H1 (cell line): ENCODE measurements at regions not wholly inside any gene's neighbourhood (a gene's known extent, or its start where the extent isn't known, plus 50 kb on each side); places are given as distances from the start of the nearest gene placed in this dataset.

ENCODE experiments used
- CTCF ChIA-PET: fragments of 300-600 bp; sonication (Branson Sonifier 250); formaldehyde crosslinking; loops from one replicate; lab custom pipeline; 2021; ENCODE audit not compliant: partially characterized antibody; lab: Charles Lee
- POLR2A ChIA-PET: fragments of 300-600 bp; sonication (Branson Sonifier 250); formaldehyde crosslinking; loops from one replicate; lab custom pipeline; 2021; ENCODE audit warnings: inconsistent platforms; ENCODE audit not compliant: partially characterized antibody; lab: Charles Lee
- DNase-seq, 2 experiments: peaks; one replicate each; pipeline versions ENCODE4 v3.0.0 to v3.0.0-alpha.2; 2010 to 2022; ENCODE audit warnings: low spot score in 2 of 2, low read depth in 1 of 2, mixed read lengths in 1 of 2
- FAIRE-seq: peaks from 2 replicates; lab custom pipeline; 2011; peaks lifted over from hg19 to GRCh38; lab: Jason Lieb, UNC
- H2AFZ ChIP-seq: 2 replicates; pipeline ENCODE4 v1.8.1; 2012; ENCODE audit warnings: low read length, inconsistent platforms
- H2AK5ac ChIP-seq: 2 replicates; pipeline ENCODE4 v1.6.1; 2013; ENCODE audit warnings: low read depth, low read length
- H2BK120ac ChIP-seq: replicated peaks from 2 replicates; pipeline ENCODE3; 2013; ENCODE audit warnings: low read depth, low read length, inconsistent platforms
- H2BK12ac ChIP-seq: 2 replicates; pipeline ENCODE4 v1.6.1; 2013; ENCODE audit warnings: low read depth, low read length
- H2BK15ac ChIP-seq: 2 replicates; pipeline ENCODE4 v1.6.1; 2013; ENCODE audit warnings: low read length
- H2BK20ac ChIP-seq: 2 replicates; pipeline ENCODE4 v1.6.1; 2013; ENCODE audit warnings: low read length
- H2BK5ac ChIP-seq: 2 replicates; pipeline ENCODE4 v1.6.1; 2013; ENCODE audit warnings: low read depth, low read length
- H3K14ac ChIP-seq: 2 replicates; pipeline ENCODE4 v1.6.1; 2013; ENCODE audit warnings: inconsistent platforms; ENCODE audit not compliant: insufficient read length
- H3K18ac ChIP-seq: 2 replicates; pipeline ENCODE4 v1.6.1; 2013; ENCODE audit warnings: low read length; ENCODE audit errors: extremely low read depth
- H3K23ac ChIP-seq: 2 replicates; pipeline ENCODE4 v1.6.1; 2013; ENCODE audit warnings: inconsistent platforms; ENCODE audit not compliant: insufficient read length
- H3K23me2 ChIP-seq: 2 replicates; pipeline ENCODE4 v1.6.1; 2013; ENCODE audit warnings: low read depth, low read length
- H3K27ac ChIP-seq: 2 replicates; pipeline ENCODE4 v1.6.1; 2011; ENCODE audit warnings: low read depth, low read length, inconsistent platforms
- H3K27me3 ChIP-seq, 4 experiments: replicated peaks in 1 of 4; 1 replicate in 1 of 4; 2 replicates in 3 of 4; pipeline versions ENCODE4 v1.6.1 to v1.8.1; 2011 to 2013; ENCODE audit warnings: low read length in 3 of 4, mild to moderate bottlenecking in 3 of 4, inconsistent platforms in 2 of 4, mixed read lengths in 2 of 4, moderate library complexity in 1 of 4; ENCODE audit not compliant: control insufficient read depth in 3 of 4, insufficient read depth in 3 of 4; ENCODE audit errors: extremely low read depth in 1 of 4
- H3K36me3 ChIP-seq, 4 experiments: 2 replicates each; pipeline versions ENCODE4 v1.6.1 to v1.8.1; 2011 to 2013; ENCODE audit warnings: mild to moderate bottlenecking in 4 of 4, low read length in 3 of 4, moderate library complexity in 2 of 4, control low read depth in 1 of 4, inconsistent platforms in 1 of 4; ENCODE audit not compliant: insufficient read depth in 4 of 4, control insufficient read depth in 2 of 4
- H3K4ac ChIP-seq: replicated peaks from 2 replicates; pipeline ENCODE3; 2013; ENCODE audit warnings: low read length, low read depth, mixed read lengths, inconsistent platforms; ENCODE audit not compliant: insufficient read length
- H3K4me1 ChIP-seq, 4 experiments: replicated peaks in 1 of 4; 1 replicate in 1 of 4; 2 replicates in 3 of 4; pipeline versions ENCODE4 v1.6.1 to v1.8.1; 2011 to 2013; ENCODE audit warnings: low read length in 3 of 4, inconsistent platforms in 2 of 4, mixed read lengths in 1 of 4; ENCODE audit not compliant: insufficient read depth in 4 of 4, control insufficient read depth in 3 of 4
- H3K4me2 ChIP-seq, 2 experiments: 2 replicates each; pipeline versions ENCODE4 v1.6.1 to v1.8.1; 2011 to 2013; ENCODE audit warnings: low read depth in 2 of 2, low read length in 2 of 2, control low read depth in 1 of 2, inconsistent platforms in 1 of 2, mild to moderate bottlenecking in 1 of 2; ENCODE audit not compliant: insufficient read depth in 1 of 2
- H3K4me3 ChIP-seq, 4 experiments: fragments of 200-600, 300-600 bp in 1 of 4; sonication (generic), shearing (Covaris generic), sonication (Bioruptor Twin) in 1 of 4; 2 replicates each; pipeline versions ENCODE4 v1.5.1 to v1.8.1; 2011 to 2016; ENCODE audit warnings: low read length in 4 of 4, low read depth in 3 of 4, control low read depth in 2 of 4, inconsistent platforms in 2 of 4, mild to moderate bottlenecking in 2 of 4, mixed read lengths in 1 of 4, moderate library complexity in 1 of 4; ENCODE audit not compliant: insufficient read depth in 2 of 4; ENCODE audit errors: extremely low read depth in 1 of 4
- H3K56ac ChIP-seq: replicated peaks from 2 replicates; pipeline ENCODE3; 2013; ENCODE audit warnings: low read depth, mild to moderate bottlenecking, mixed read lengths, low read length, inconsistent platforms; ENCODE audit not compliant: insufficient read length
- H3K79me1 ChIP-seq: 2 replicates; pipeline ENCODE4 v1.6.1; 2013; ENCODE audit warnings: low read depth, low read length, control low read depth
- H3K79me2 ChIP-seq, 2 experiments: 2 replicates each; pipeline versions ENCODE4 v1.6.1 to v1.8.1; 2012 to 2013; ENCODE audit warnings: low read length in 2 of 2, mild to moderate bottlenecking in 2 of 2, inconsistent platforms in 1 of 2; ENCODE audit not compliant: insufficient read depth in 2 of 2, control insufficient read depth in 1 of 2
- H3K9ac ChIP-seq, 4 experiments: replicated peaks in 1 of 4; 1 replicate in 1 of 4; 2 replicates in 3 of 4; pipeline versions ENCODE4 v1.6.1 to v1.8.1; 2011 to 2013; ENCODE audit warnings: low read depth in 3 of 4, low read length in 3 of 4, control low read depth in 2 of 4, mild to moderate bottlenecking in 2 of 4, moderate library complexity in 2 of 4, inconsistent platforms in 1 of 4; ENCODE audit errors: extremely low read depth in 1 of 4
- H3K9me3 ChIP-seq, 2 experiments: 2 replicates each; pipeline versions ENCODE4 v1.6.1 to v1.8.1; 2012 to 2013; ENCODE audit warnings: mild to moderate bottlenecking in 2 of 2, moderate library complexity in 2 of 2, control low read depth in 1 of 2, inconsistent platforms in 1 of 2, low read depth in 1 of 2, low read length in 1 of 2, mixed read lengths in 1 of 2; ENCODE audit not compliant: insufficient read depth in 2 of 2
- H4K20me1 ChIP-seq, 2 experiments: replicated peaks in 1 of 2; 2 replicates each; pipeline versions ENCODE3 to v1.8.1; 2011 to 2013; ENCODE audit warnings: inconsistent platforms in 2 of 2, low read length in 2 of 2, mild to moderate bottlenecking in 1 of 2; ENCODE audit not compliant: insufficient read depth in 2 of 2, control insufficient read depth in 1 of 2
- H4K5ac ChIP-seq: 2 replicates; pipeline ENCODE4 v1.6.1; 2013; ENCODE audit warnings: low read length, low read depth, mixed read lengths, inconsistent platforms; ENCODE audit not compliant: insufficient read length
- H4K8ac ChIP-seq: 2 replicates; pipeline ENCODE4 v1.8.0; 2013; ENCODE audit warnings: mild to moderate bottlenecking, moderate library complexity, low read length, inconsistent platforms; ENCODE audit not compliant: insufficient read depth; ENCODE audit errors: extremely low read depth
- H4K91ac ChIP-seq: replicated peaks from 2 replicates; pipeline ENCODE3; 2013; ENCODE audit warnings: low read length, mixed read lengths, inconsistent platforms; ENCODE audit not compliant: insufficient read length
- JUND ChIP-seq: IDR thresholded peaks from 2 replicates; pipeline ENCODE4 v1.6.1; 2011; ENCODE audit warnings: mild to moderate bottlenecking, improper control_type of control experiment, low read length
- POU5F1 ChIP-seq: IDR thresholded peaks from 2 replicates; pipeline ENCODE4 v1.6.1; 2011; ENCODE audit warnings: low read depth, mild to moderate bottlenecking, low read length, moderate library complexity
- WGBS, 2 experiments: shearing (Covaris generic) in 1 of 2; methylation state at CpG; one replicate each; pipeline versions ENCODE4 v1.1.6 to v1.1.7; 2013 to 2015; ENCODE audit warnings: low lambda C conversion rate in 2 of 2, mixed read lengths in 2 of 2, inconsistent platforms in 1 of 2, low coverage in 1 of 2, missing lambda C conversion rate in 1 of 2; ENCODE audit not compliant: insufficient replicate concordance in 2 of 2, insufficient coverage in 1 of 2, insufficient read length in 1 of 2; ENCODE audit errors: extremely low coverage in 1 of 2, missing lambda C conversion rate in 1 of 2; 5-methylcytosine and 5-hydroxymethylcytosine counted together

- DNase-seq, result no peak
- WGBS, 2 experiments, result 82% methylated on average over 7 of the region's 7 CpGs; no CpG with 5 or more reads in 1 of the 2 experiments
- Histone ChIP-seq H3K56ac (no peak overlapping the region), H2AK5ac (no peak overlapping the region), H2BK20ac (no peak overlapping the region), H3K4me3 (no peak overlapping the region), H3K23ac (no peak overlapping the region), H3K79me1 (no peaks in the 10 kb centered on the region), H3K23me2 (no peaks in the 10 kb centered on the region), H3K27me3 (no peaks in the 10 kb centered on the region), H3K9ac (no peak overlapping the region), H4K5ac (no peak overlapping the region), H2BK5ac (no peak overlapping the region), H3K27ac (no peak overlapping the region), H4K20me1 (no peaks in the 10 kb centered on the region), H2BK15ac (no peak overlapping the region), H2BK12ac (0 out of 2 replicates have a peak overlapping the region, but pooled peaks have one; percentile 7), H4K91ac (no peak overlapping the region), H2AFZ (no peak overlapping the region), H3K4me1 (peaks cover 7 to 16% (median 10%) of the 10 kb centered on the region in 4 experiments), H4K8ac (no peak overlapping the region; the same call in 1 of the 2 replicates), H3K4me2 (no peak overlapping the region), H3K36me3 (no peaks in the 10 kb centered on the region), H2BK120ac (no peak overlapping the region), H3K79me2 (no peaks in the 10 kb centered on the region), H3K9me3 (no peaks in the 10 kb centered on the region), H3K18ac (no peak overlapping the region), H3K4ac (no peak overlapping the region), H3K14ac (no peak overlapping the region)
- POLR2A ChIA-PET, result interaction anchor here (0.6 to 0.9 kb wide), 3 partner anchors 9 to 144 kb away, joined by 3 to 4 read pairs (median 4); partner anchors contain the start of genes FAM118B and RPUSD4
- FAIRE-seq, result no peak
- TF ChIP-seq JUND (no peak), POU5F1 (no peak)
- CTCF ChIA-PET, result interaction anchor here (0.8 to 1.3 kb wide), 7 partner anchors 10 to 170 kb away, joined by 3 to 7 read pairs (median 4); no protein-coding TSS in a partner anchor
These were observed 70.5 kb downstream of the RPUSD4 start for GRCh38 chr11:126140926-126141280.
